HG02943 (cell line): ENCODE measurements at regions not wholly inside any gene's neighbourhood (a gene's known extent, or its start where the extent isn't known, plus 50 kb on each side); places are given as distances from the start of the nearest gene placed in this dataset.

ENCODE experiments used
- ATAC-seq: cut with Tn5 transposase; IDR thresholded peaks from one replicate; pipeline ENCODE4 v1.9.1; 2021; ENCODE audit warnings: mild to moderate bottlenecking, low read depth, moderate library complexity; ENCODE audit not compliant: unreplicated experiment

GRCh38 chr3:25064681-25065080 lies 363.4 kb upstream of the RARB start:
- no peak for ATAC-seq

GRCh38 chr3:25069970-25070369 lies 358.1 kb upstream of the RARB start:
- ATAC-seq, result no peak

DNA sequence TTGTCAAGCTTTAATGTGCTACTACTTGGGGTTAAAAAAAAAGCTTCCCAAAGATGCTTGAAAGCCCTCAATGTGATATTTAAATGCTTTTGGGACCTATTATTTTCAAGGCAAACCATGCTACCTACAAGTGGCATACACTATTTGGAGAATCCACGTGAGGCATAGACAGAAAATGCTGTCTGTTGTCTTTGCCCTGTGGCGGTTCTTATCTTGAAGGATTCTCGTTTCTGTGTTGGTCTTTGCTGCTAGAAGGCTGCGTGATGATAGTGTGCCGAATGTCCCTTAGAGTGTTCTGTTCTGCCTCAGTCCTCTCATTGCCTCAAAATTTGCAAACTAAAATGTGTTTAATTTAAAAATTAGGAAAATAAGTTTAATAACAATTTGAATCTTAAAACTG lies 356.2 kb upstream of the RARB start:
- no peak for ATAC-seq

GRCh38 chr3:25073423-25073822 lies 354.6 kb upstream of the RARB start:
- ATAC-seq, result no peak

- no peak for ATAC-seq
These were observed 353.9 kb upstream of the RARB start for GRCh38 chr3:25074149-25074548.

- no peak for ATAC-seq
These were observed 347.6 kb upstream of the RARB start for GRCh38 chr3:25080461-25080860.

GRCh38 chr3:25084016-25084415 lies 344.0 kb upstream of the RARB start:
- no peak for ATAC-seq

- no peak for ATAC-seq
These were observed 341.3 kb upstream of the RARB start for GRCh38 chr3:25086721-25087120.

DNA sequence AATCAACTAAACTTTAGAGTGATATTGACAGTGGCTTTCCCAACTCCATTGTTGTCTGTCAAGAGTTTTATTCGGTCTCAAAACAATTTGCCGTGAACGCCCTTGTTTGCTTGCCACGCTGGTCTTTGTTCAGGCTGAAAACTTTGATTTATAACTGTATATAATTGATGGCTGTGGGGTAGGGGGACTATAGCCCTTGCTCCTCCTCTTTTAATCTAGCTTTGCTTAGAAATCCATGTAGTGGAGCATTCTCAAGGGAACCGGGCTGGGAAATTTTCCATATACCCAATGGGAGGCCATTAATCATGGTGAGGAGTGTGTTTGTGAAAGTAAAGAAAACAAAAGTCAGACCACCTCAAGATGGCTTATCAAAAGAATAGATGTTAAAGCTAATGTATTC lies 339.8 kb upstream of the RARB start:
- ATAC-seq, result no peak

GRCh38 chr3:25090698-25091453 lies 337.2 kb upstream of the RARB start:
- ATAC-seq, result no peak

- ATAC-seq, result no peak
These were observed 336.1 kb upstream of the RARB start for GRCh38 chr3:25091934-25092333.

DNA sequence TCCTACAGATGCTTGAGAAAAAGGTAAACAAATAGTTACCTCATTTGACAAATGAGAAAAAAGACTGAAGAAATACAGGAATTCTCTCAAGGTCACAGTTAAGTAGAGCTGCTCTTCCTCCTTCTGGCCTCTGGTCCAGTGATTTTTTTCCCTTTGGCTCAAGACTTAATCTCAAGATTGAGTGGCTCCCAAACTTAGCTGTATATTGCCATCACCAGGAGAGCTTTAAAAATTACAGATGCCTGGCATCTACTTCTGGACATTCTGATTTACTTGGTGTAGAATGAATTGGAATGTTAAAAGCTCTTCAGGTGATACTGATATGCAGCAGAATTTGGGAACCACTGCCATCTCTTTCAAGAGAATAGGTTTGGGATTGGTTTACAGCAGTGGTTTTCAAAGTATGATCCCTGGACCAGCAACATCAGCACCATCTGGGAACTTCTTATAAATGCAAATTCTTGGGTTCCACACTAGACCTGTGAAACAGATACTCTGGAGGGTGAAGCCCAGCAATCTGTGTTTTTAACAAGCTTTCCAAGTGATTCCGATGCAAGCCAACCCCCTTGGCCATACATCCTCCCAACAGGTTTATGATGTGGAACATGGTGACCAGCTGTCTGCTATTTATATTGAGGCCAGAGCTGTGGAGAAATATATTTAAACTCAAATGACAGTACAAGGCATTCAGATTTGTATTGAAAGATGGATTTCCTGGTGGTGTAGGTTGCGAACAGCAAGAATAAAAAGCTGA lies 333.0 kb upstream of the RARB start:
- ATAC-seq, result no peak

- ATAC-seq, result no peak
These were observed 331.5 kb upstream of the RARB start for GRCh38 chr3:25096536-25096935.

GRCh38 chr3:25097023-25097422 lies 331.0 kb upstream of the RARB start:
- no peak for ATAC-seq

- no peak for ATAC-seq
These were observed 328.4 kb upstream of the RARB start for GRCh38 chr3:25099666-25100065.

DNA sequence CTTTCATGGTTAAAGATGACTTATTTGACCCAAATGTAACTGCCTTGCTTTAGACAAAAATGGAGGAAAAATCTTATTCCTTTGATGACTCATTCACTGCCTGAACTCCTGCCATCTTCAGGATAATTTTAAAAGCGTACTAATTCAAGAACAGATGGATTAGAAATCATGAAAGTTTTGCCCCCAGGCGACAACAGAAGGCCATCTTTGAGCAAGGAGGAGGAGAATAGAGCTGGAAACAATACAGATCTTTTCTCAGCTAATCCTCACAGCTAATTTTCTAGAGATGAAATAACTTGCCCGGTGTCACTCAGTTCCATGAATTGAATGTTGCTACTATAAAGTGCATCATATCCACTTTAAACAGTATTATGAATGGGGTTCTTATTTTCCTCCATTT lies 324.7 kb upstream of the RARB start:
- no peak for ATAC-seq

- no peak for ATAC-seq
These were observed 320.0 kb upstream of the RARB start for GRCh38 chr3:25107918-25108617.

DNA sequence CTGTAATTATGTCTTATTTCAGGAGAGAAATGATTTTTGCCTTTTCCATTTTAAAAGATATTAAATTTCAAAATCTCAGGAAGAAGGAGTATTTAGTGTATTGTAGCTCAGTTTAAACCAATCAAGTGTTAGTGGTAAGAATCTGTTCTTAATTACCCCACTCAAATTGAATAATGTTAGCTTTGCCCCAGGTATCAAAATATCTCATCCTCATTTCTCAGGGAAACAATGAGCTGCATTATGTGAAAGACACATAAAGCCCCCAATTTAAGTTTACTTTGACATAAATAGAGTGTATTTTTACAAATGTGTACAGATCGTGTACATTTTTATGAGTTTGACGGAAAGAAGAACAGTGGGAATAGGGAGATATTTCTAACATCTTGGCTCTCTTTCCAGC lies 317.4 kb upstream of the RARB start:
- no peak for ATAC-seq

GRCh38 chr3:25113891-25114290 lies 314.2 kb upstream of the RARB start:
- no peak for ATAC-seq

GRCh38 chr3:25114532-25114931 lies 313.5 kb upstream of the RARB start:
- no peak for ATAC-seq

DNA sequence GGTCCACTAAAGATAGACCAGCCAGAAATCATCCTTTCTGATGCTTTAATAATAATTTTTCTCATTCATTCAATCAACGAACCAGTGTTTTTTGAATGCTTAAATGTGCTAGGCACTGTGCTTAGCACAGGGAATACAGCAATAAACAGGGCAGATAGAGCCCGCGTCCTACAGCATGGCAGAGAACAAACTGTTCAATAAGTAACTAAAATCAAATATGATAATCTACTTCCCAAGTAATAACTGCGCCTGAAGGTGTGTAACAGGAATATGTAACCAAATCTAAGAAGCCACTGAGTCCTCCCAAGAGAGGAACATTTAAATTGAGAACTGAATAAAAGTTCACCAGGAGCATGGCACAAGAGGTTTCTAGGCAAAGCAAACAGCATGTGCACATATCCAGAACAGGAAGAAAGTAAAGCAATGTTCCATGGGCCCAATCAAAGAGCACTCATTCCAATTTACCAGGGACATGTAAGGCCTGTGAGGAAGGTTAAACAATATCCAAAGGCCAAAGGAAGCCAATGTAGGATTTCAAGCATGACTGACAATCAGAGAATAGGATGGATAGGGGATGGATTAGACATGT lies 311.0 kb upstream of the RARB start:
- no peak for ATAC-seq
